ENCODE measurements at regions not wholly inside any gene's neighbourhood (a gene's known extent, or its start where the extent isn't known, plus 50 kb on each side); places are given as distances from the start of the nearest gene placed in this dataset.

GRCh38 chr13:78139765-78140164 is 221.1 kb upstream of the EDNRB start:
- H3K27me3 ChIP-seq (ENCODE audit: insufficient read depth, low read depth, low read length): no peaks in the 10 kb centered on the region
- no peaks in the 10 kb centered on the region for H3K36me3 ChIP-seq (ENCODE audit: insufficient read depth, low read length)
- no peak overlapping the region for H3K9ac ChIP-seq (ENCODE audit: low read length)
- H2AFZ ChIP-seq (ENCODE audit: low read depth, low read length): no peak overlapping the region
- H3K27ac ChIP-seq (ENCODE audit: low read length): no peak overlapping the region
- TF ChIP-seq, protein P1, sequence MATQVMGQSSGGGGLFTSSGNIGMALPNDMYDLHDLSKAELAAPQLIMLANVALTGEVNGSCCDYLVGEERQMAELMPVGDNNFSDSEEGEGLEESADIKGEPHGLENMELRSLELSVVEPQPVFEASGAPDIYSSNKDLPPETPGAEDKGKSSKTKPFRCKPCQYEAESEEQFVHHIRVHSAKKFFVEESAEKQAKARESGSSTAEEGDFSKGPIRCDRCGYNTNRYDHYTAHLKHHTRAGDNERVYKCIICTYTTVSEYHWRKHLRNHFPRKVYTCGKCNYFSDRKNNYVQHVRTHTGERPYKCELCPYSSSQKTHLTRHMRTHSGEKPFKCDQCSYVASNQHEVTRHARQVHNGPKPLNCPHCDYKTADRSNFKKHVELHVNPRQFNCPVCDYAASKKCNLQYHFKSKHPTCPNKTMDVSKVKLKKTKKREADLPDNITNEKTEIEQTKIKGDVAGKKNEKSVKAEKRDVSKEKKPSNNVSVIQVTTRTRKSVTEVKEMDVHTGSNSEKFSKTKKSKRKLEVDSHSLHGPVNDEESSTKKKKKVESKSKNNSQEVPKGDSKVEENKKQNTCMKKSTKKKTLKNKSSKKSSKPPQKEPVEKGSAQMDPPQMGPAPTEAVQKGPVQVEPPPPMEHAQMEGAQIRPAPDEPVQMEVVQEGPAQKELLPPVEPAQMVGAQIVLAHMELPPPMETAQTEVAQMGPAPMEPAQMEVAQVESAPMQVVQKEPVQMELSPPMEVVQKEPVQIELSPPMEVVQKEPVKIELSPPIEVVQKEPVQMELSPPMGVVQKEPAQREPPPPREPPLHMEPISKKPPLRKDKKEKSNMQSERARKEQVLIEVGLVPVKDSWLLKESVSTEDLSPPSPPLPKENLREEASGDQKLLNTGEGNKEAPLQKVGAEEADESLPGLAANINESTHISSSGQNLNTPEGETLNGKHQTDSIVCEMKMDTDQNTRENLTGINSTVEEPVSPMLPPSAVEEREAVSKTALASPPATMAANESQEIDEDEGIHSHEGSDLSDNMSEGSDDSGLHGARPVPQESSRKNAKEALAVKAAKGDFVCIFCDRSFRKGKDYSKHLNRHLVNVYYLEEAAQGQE (IDR thresholded peaks at IDR 0.05; ENCODE audit: borderline replicate concordance): no peak
- no peak for TF ChIP-seq MXI1 (conservative IDR thresholded peaks at IDR 0.05; ENCODE audit: poor library complexity, severe bottlenecking)
- no peak for TF ChIP-seq RAD21 (conservative IDR thresholded peaks at IDR 0.05)
- H3K4me2 ChIP-seq (ENCODE audit: low read length): no peak overlapping the region
- no peaks in the 10 kb centered on the region for H3K9me2 ChIP-seq (ENCODE audit: insufficient read depth, low read length)
- H3F3A ChIP-seq (ENCODE audit: insufficient read depth, low read length, poor library complexity, severe bottlenecking): no peaks in the 10 kb centered on the region
- H3K4me3 ChIP-seq (ENCODE audit: low read length): no peak overlapping the region
- no peaks in the 10 kb centered on the region for H4K20me1 ChIP-seq (ENCODE audit: insufficient read depth)
- H3K9me3 ChIP-seq (ENCODE audit: low read length): no peaks in the 10 kb centered on the region
- H3K79me2 ChIP-seq (replicated peaks; ENCODE audit: insufficient read depth, low read length): no peaks in the 10 kb centered on the region

DNA sequence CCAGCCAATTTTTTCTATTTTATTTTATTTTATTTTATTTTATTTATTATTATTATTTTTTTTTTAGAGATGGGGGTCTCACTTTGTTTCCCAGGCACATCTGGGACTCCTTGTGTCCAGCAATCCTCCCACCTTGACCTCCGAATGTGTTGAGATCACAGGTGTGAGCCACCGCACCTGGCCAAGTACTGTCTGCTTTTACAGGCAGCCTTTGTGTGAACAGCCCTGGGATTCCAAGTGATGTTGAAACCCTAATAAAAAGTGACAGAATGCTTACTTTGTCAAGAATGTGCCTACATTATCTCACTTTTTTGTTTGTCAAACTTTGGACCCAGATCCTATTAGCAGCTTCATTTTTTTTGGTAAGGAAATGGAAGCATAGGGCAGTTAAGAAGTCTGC is 220.1 kb upstream of the EDNRB start:
- H3K9me3 ChIP-seq (ENCODE audit: low read length): no peaks in the 10 kb centered on the region
- H3K36me3 ChIP-seq (ENCODE audit: insufficient read depth, low read length): no peaks in the 10 kb centered on the region
- H3K4me3 ChIP-seq (ENCODE audit: low read length): no peak overlapping the region
- H3K9me2 ChIP-seq (ENCODE audit: insufficient read depth, low read length): no peaks in the 10 kb centered on the region
- no peaks in the 10 kb centered on the region for H3K79me2 ChIP-seq (replicated peaks; ENCODE audit: insufficient read depth, low read length)
- TF ChIP-seq, protein P1 (IDR thresholded peaks at IDR 0.05; ENCODE audit: borderline replicate concordance): no peak
- no peak for TF ChIP-seq RAD21 (conservative IDR thresholded peaks at IDR 0.05)
- no peak overlapping the region for H2AFZ ChIP-seq (ENCODE audit: low read depth, low read length)
- no peaks in the 10 kb centered on the region for H3F3A ChIP-seq (ENCODE audit: insufficient read depth, low read length, poor library complexity, severe bottlenecking)
- no peaks in the 10 kb centered on the region for H3K27me3 ChIP-seq (ENCODE audit: insufficient read depth, low read depth, low read length)
- H4K20me1 ChIP-seq (ENCODE audit: insufficient read depth): no peaks in the 10 kb centered on the region
- H3K27ac ChIP-seq (ENCODE audit: low read length): no peak overlapping the region
- no peak overlapping the region for H3K9ac ChIP-seq (ENCODE audit: low read length)
- no peak overlapping the region for H3K4me2 ChIP-seq (ENCODE audit: low read length)

DNA sequence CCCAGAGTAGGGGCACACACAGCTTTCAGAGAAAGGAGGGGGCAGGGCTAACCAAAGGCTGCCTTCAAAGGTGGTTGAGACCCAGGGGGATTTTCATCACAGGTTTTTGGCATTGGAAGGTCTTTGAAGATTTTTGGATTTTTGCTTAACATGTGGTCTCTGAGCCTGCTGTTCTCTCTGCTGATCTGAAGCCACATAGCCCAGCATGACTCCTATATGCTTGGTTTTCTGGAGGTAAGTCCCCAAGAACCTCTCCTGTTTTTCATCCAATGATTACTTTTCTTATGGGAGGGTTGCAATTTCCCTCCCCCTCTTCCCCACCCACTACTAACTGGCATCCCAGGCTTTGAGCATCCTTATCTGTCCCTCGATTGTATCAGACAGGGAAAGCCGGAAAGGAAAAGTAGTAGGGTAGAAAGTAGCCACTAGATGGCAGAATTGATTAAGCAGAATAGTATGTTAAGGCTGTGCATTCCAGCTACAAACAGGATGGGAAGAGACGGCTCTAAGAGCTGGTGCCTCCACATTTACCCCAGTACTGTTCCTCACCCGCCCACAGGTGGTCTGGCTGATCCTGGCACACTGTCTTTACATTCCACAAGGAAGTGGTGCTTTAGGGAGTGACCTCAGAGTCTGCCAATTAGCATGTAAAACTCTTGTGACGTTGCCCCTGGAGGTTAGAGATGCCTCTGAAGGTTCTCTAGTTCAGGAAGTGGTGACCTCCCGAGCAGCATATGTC is 218.9 kb upstream of the EDNRB start:
- Histone ChIP-seq H3K27me3 (ENCODE audit: insufficient read depth, low read depth, low read length) (no peaks in the 10 kb centered on the region), H3K9me3 (ENCODE audit: low read length) (no peaks in the 10 kb centered on the region), H2AFZ (ENCODE audit: low read depth, low read length) (no peak overlapping the region), H3K36me3 (ENCODE audit: insufficient read depth, low read length) (no peaks in the 10 kb centered on the region), H3K79me2 (replicated peaks; ENCODE audit: insufficient read depth, low read length) (no peaks in the 10 kb centered on the region), H3K4me3 (ENCODE audit: low read length) (no peak overlapping the region), H3K9me2 (ENCODE audit: insufficient read depth, low read length) (no peaks in the 10 kb centered on the region), H3K27ac (ENCODE audit: low read length) (no peak overlapping the region), H3K9ac (ENCODE audit: low read length) (no peak overlapping the region), H3F3A (ENCODE audit: insufficient read depth, low read length, poor library complexity, severe bottlenecking) (no peaks in the 10 kb centered on the region), H4K20me1 (ENCODE audit: insufficient read depth) (no peaks in the 10 kb centered on the region), H3K4me2 (ENCODE audit: low read length) (no peak overlapping the region)
- TF ChIP-seq POLR2AphosphoS5 (IDR thresholded peaks at IDR 0.05) (no peak), RAD21 (conservative IDR thresholded peaks at IDR 0.05) (peak; percentile 96), TAF1 (IDR thresholded peaks at IDR 0.05; ENCODE audit: low read depth) (no peak), EP300 (conservative IDR thresholded peaks at IDR 0.05; ENCODE audit: poor library complexity, severe bottlenecking) (no peak), SMC3 (conservative IDR thresholded peaks at IDR 0.05; ENCODE audit: poor library complexity) (peak; percentile 92)
- TF ChIP-seq, protein P2, sequence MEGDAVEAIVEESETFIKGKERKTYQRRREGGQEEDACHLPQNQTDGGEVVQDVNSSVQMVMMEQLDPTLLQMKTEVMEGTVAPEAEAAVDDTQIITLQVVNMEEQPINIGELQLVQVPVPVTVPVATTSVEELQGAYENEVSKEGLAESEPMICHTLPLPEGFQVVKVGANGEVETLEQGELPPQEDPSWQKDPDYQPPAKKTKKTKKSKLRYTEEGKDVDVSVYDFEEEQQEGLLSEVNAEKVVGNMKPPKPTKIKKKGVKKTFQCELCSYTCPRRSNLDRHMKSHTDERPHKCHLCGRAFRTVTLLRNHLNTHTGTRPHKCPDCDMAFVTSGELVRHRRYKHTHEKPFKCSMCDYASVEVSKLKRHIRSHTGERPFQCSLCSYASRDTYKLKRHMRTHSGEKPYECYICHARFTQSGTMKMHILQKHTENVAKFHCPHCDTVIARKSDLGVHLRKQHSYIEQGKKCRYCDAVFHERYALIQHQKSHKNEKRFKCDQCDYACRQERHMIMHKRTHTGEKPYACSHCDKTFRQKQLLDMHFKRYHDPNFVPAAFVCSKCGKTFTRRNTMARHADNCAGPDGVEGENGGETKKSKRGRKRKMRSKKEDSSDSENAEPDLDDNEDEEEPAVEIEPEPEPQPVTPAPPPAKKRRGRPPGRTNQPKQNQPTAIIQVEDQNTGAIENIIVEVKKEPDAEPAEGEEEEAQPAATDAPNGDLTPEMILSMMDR (IDR thresholded peaks at IDR 0.05; ENCODE audit: poor library complexity, severe bottlenecking): peak; percentile 93

Data from neural cell (in vitro differentiated cells).